H9 (cell line): ENCODE measurements at regions not wholly inside any gene's neighbourhood (a gene's known extent, or its start where the extent isn't known, plus 50 kb on each side); places are given as distances from the start of the nearest gene placed in this dataset.

Source experiments
- DNase-seq: peaks from one replicate; pipeline ENCODE4 v3.0.0-alpha.2; 2017
- H2AFZ ChIP-seq: one replicate; pipeline ENCODE4 v1.6.1; 2013; ENCODE audit warnings: mild to moderate bottlenecking, low read length, control low read depth, moderate library complexity
- H2AK5ac ChIP-seq: 2 replicates; pipeline ENCODE4 v1.6.1; 2013; ENCODE audit warnings: low read length, control low read depth, mixed read lengths; ENCODE audit not compliant: insufficient read length
- H2BK120ac ChIP-seq: one replicate; pipeline ENCODE4 v1.6.1; 2013; ENCODE audit warnings: low read depth, mild to moderate bottlenecking, low read length, control low read depth, inconsistent platforms; ENCODE audit not compliant: poor library complexity, severe bottlenecking
- H2BK12ac ChIP-seq: 2 replicates; pipeline ENCODE4 v1.6.1; 2013; ENCODE audit warnings: low read length, control low read depth, mixed read lengths, low read depth; ENCODE audit not compliant: insufficient read length
- H2BK15ac ChIP-seq: 2 replicates; pipeline ENCODE4 v1.6.1; 2013; ENCODE audit warnings: low read depth, low read length, control low read depth
- H2BK20ac ChIP-seq: one replicate; pipeline ENCODE4 v1.6.1; 2013; ENCODE audit warnings: low read depth, mild to moderate bottlenecking, low read length, control low read depth, inconsistent platforms; ENCODE audit not compliant: poor library complexity, severe bottlenecking
- H2BK5ac ChIP-seq: 2 replicates; pipeline ENCODE4 v1.6.1; 2013; ENCODE audit warnings: low read length, control low read depth, mixed read lengths; ENCODE audit not compliant: insufficient read length
- H3K14ac ChIP-seq: 2 replicates; pipeline ENCODE4 v1.6.1; 2013; ENCODE audit warnings: low read length, control low read depth; ENCODE audit not compliant: insufficient read depth
- H3K18ac ChIP-seq: 2 replicates; pipeline ENCODE4 v1.6.1; 2013; ENCODE audit warnings: low read depth, mild to moderate bottlenecking, mixed read lengths, low read length, control low read depth; ENCODE audit not compliant: insufficient read length
- H3K23ac ChIP-seq: 2 replicates; pipeline ENCODE4 v1.6.1; 2013; ENCODE audit warnings: low read length, control low read depth, mixed read lengths, low read depth; ENCODE audit not compliant: insufficient read length
- H3K23me2 ChIP-seq: 2 replicates; pipeline ENCODE4 v1.6.1; 2013; ENCODE audit warnings: low read depth, mild to moderate bottlenecking, mixed read lengths, low read length, control low read depth; ENCODE audit not compliant: insufficient read length, poor library complexity, severe bottlenecking
- H3K27ac ChIP-seq: 2 replicates; pipeline ENCODE4 v1.5.1; 2013; ENCODE audit warnings: low read length, control low read depth, mixed read lengths, low read depth; ENCODE audit not compliant: insufficient read length
- H3K27me3 ChIP-seq: 2 replicates; pipeline ENCODE4 v1.6.1; 2013; ENCODE audit warnings: low read length, control low read depth, inconsistent platforms; ENCODE audit not compliant: insufficient read depth
- H3K4ac ChIP-seq: 2 replicates; pipeline ENCODE4 v1.6.1; 2013; ENCODE audit warnings: low read depth, mild to moderate bottlenecking, control low read depth, inconsistent platforms, low read length, moderate library complexity
- H3K4me1 ChIP-seq: 2 replicates; pipeline ENCODE4 v1.6.1; 2013; ENCODE audit warnings: low read length, control low read depth, inconsistent platforms; ENCODE audit not compliant: insufficient read depth
- H3K4me2 ChIP-seq: 2 replicates; pipeline ENCODE4 v1.6.1; 2013; ENCODE audit warnings: low read length, control low read depth, mixed read lengths; ENCODE audit not compliant: insufficient read length, insufficient read depth
- H3K56ac ChIP-seq: 2 replicates; pipeline ENCODE4 v1.6.1; 2013; ENCODE audit warnings: low read depth, mild to moderate bottlenecking, mixed read lengths, low read length, control low read depth; ENCODE audit not compliant: insufficient read length
- H3K79me1 ChIP-seq: 2 replicates; pipeline ENCODE4 v1.6.1; 2013; ENCODE audit warnings: low read depth, mild to moderate bottlenecking, moderate library complexity, low read length, control low read depth, inconsistent platforms; ENCODE audit not compliant: insufficient read depth, poor library complexity, severe bottlenecking
- H3K79me2 ChIP-seq: 2 replicates; pipeline ENCODE4 v1.6.1; 2013; ENCODE audit warnings: low read length, control low read depth, inconsistent platforms; ENCODE audit not compliant: insufficient read depth
- H3K9ac ChIP-seq: 2 replicates; pipeline ENCODE4 v1.6.1; 2013; ENCODE audit warnings: low read length, control low read depth, mixed read lengths; ENCODE audit not compliant: insufficient read length; ENCODE audit errors: extremely low read depth
- H3K9me3 ChIP-seq: one replicate; pipeline ENCODE4 v1.6.1; 2013; ENCODE audit warnings: low read depth, low read length, inconsistent platforms; ENCODE audit not compliant: control insufficient read depth
- H3T11ph ChIP-seq: one replicate; pipeline ENCODE4 v1.6.1; 2013; ENCODE audit warnings: mild to moderate bottlenecking, low read length, control low read depth, inconsistent platforms
- H4K20me1 ChIP-seq: one replicate; pipeline ENCODE4 v1.6.1; 2013; ENCODE audit not compliant: control insufficient read depth, insufficient read length, insufficient read depth
- H4K5ac ChIP-seq: 2 replicates; pipeline ENCODE4 v1.6.1; 2013; ENCODE audit warnings: low read depth, mild to moderate bottlenecking, mixed read lengths, low read length, control low read depth; ENCODE audit not compliant: insufficient read length
- H4K8ac ChIP-seq: replicated peaks from 2 replicates; pipeline ENCODE4 v1.6.1; 2013; ENCODE audit warnings: low read length, control low read depth, mixed read lengths, low read depth; ENCODE audit not compliant: insufficient read length
- H4K91ac ChIP-seq: 2 replicates; pipeline ENCODE4 v1.6.1; 2013; ENCODE audit warnings: low read depth, mild to moderate bottlenecking, moderate library complexity, mixed read lengths, low read length, control low read depth; ENCODE audit not compliant: insufficient read length
- H3K27ac Mint-ChIP-seq, 3 experiments: 2 replicates in 2 of 3; 3 replicates in 1 of 3; pipeline ENCODE4 v1.8.0; 2020 to 2021; ENCODE audit warnings: mixed read lengths in 3 of 3, mild to moderate bottlenecking in 1 of 3, moderate library complexity in 1 of 3
- H3K27me3 Mint-ChIP-seq: 2 replicates; pipeline ENCODE4 v1.8.0; 2021; ENCODE audit warnings: low read depth, mild to moderate bottlenecking, moderate library complexity, mixed read lengths
- H3K36me3 Mint-ChIP-seq, 3 experiments: 2 replicates in 2 of 3; 3 replicates in 1 of 3; pipeline ENCODE4 v1.8.0; 2020 to 2021; ENCODE audit warnings: low read depth in 3 of 3, mixed read lengths in 3 of 3; ENCODE audit not compliant: insufficient read depth in 1 of 3
- H3K4me1 Mint-ChIP-seq, 2 experiments: 2 replicates each; pipeline ENCODE4 v1.8.0; 2020; ENCODE audit warnings: mixed read lengths in 2 of 2
- H3K4me3 Mint-ChIP-seq, 2 experiments: 2 replicates in 1 of 2; 3 replicates in 1 of 2; pipeline ENCODE4 v1.8.0; 2020 to 2021; ENCODE audit warnings: mild to moderate bottlenecking in 2 of 2, mixed read lengths in 2 of 2, moderate library complexity in 1 of 2
- H3K9me3 Mint-ChIP-seq, 2 experiments: 2 replicates in 1 of 2; 3 replicates in 1 of 2; pipeline ENCODE4 v1.8.0; 2020; ENCODE audit warnings: mild to moderate bottlenecking in 2 of 2, mixed read lengths in 2 of 2, moderate library complexity in 1 of 2
- CTCF ChIP-seq: fragments of 200-600 bp; sonication (generic); conservative IDR thresholded peaks from 3 replicates; pipeline ENCODE4 v1.8.0; 2021; ENCODE audit warnings: antibody characterized with exemption, mild to moderate bottlenecking
- WGBS: extraction: QIAGEN DNeasy Blood & Tissue Kit; methylation state at CpG from one replicate; pipeline ENCODE4 v1.1.7; 2013; ENCODE audit warnings: missing lambda C conversion rate, low lambda C conversion rate, mixed read lengths; ENCODE audit not compliant: insufficient read length; ENCODE audit errors: extremely low coverage; 5-methylcytosine and 5-hydroxymethylcytosine counted together

GRCh38 chr7:25770235-25770634, 381.8 kb upstream of the NFE2L3 start:
- peaks cover 5% of the 10 kb centered on the region in 2 experiments for H3K4me1 Mint-ChIP-seq
- no CpG with 5 or more reads among the region's 4 CpGs for WGBS
- H3K4me3 Mint-ChIP-seq = no peak overlapping the region
- DNase-seq = no peak
- no peak overlapping the region for H3K4ac ChIP-seq
- no peak overlapping the region for H4K5ac ChIP-seq
- no peaks in the 10 kb centered on the region for H3K9me3 ChIP-seq
- H3K79me2 ChIP-seq = no peaks in the 10 kb centered on the region
- no peak overlapping the region for H3K56ac ChIP-seq
- H3K36me3 Mint-ChIP-seq = no peaks in the 10 kb centered on the region
- H3K9ac ChIP-seq = no peak overlapping the region
- no peak overlapping the region for H2BK120ac ChIP-seq
- H3K9me3 Mint-ChIP-seq = peaks cover 0 to 3% of the 10 kb centered on the region in 2 experiments; a peak in 1 of 5 replicates
- TF ChIP-seq CTCF = no peak
- no peak overlapping the region for H2BK15ac ChIP-seq
- H3K27ac ChIP-seq = no peak overlapping the region
- no peak overlapping the region for H4K8ac ChIP-seq
- no peak overlapping the region for H3K27ac Mint-ChIP-seq
- no peaks in the 10 kb centered on the region for H3K79me1 ChIP-seq
- H2AFZ ChIP-seq = no peak overlapping the region
- no peak overlapping the region for H4K91ac ChIP-seq
- H3K4me2 ChIP-seq = no peak overlapping the region
- H2BK20ac ChIP-seq = no peak overlapping the region
- H3K18ac ChIP-seq = no peak overlapping the region
- H3T11ph ChIP-seq = no peak overlapping the region
- no peaks in the 10 kb centered on the region; the same call in 1 of the 2 replicates for H3K27me3 Mint-ChIP-seq
- H3K23ac ChIP-seq = no peak overlapping the region
- H2AK5ac ChIP-seq = no peak overlapping the region
- H2BK12ac ChIP-seq = no peak overlapping the region
- no peak overlapping the region for H3K14ac ChIP-seq
- H4K20me1 ChIP-seq = no peaks in the 10 kb centered on the region
- H2BK5ac ChIP-seq = no peak overlapping the region
- H3K4me1 ChIP-seq = no peaks in the 10 kb centered on the region
- no peaks in the 10 kb centered on the region for H3K23me2 ChIP-seq
- H3K27me3 ChIP-seq = no peaks in the 10 kb centered on the region
